ENCODE measurements at regions not wholly inside any gene's neighbourhood (a gene's known extent, or its start where the extent isn't known, plus 50 kb on each side); places are given as distances from the start of the nearest gene placed in this dataset.

GRCh38 chr10:108850138-108850854, 1073.0 kb downstream of the XPNPEP1 start:
- Histone ChIP-seq H3K27ac (ENCODE audit: low read depth, low read length) (no peak overlapping the region), H3K4me1 (ENCODE audit: control insufficient read depth, insufficient read depth, low read length) (no peaks in the 10 kb centered on the region), H3K36me3 (ENCODE audit: control insufficient read depth, insufficient read depth, low read length) (no peaks in the 10 kb centered on the region), H3K27me3 (ENCODE audit: control insufficient read depth, insufficient read depth, low read length) (no peaks in the 10 kb centered on the region), H3K9me3 (ENCODE audit: control insufficient read depth, insufficient read depth, low read length) (no peaks in the 10 kb centered on the region), H3K4me3 (ENCODE audit: low read depth, low read length) (no peak overlapping the region)
- no CpG with 5 or more reads among the region's 1 CpG for WGBS (ENCODE audit: insufficient coverage)
- DNase-seq (ENCODE audit: low read depth in 4 of 6, low spot score in 6 of 6): no peak

DNA sequence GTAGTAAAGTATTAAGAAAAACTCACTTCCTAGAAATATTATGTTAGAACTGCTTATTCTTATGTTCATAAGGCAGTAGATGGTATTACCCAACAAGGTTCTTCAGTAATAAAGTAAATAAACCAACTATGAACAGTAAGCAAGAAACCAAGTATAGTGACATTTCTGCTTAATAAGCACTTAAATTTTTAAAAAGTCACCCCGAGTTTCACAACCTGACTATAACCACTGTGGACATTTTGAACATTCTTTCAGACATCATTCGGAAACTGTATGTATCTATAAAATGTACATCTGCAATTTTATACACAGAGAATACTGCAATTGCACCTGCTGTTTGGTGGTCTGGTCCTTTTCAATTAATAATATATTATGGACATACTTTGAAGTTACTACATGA, 1073.6 kb downstream of the XPNPEP1 start:
- no peak for DNase-seq (ENCODE audit: low read depth in 4 of 6, low spot score in 6 of 6)
- Histone ChIP-seq H3K4me1 (ENCODE audit: control insufficient read depth, insufficient read depth, low read length) (no peaks in the 10 kb centered on the region), H3K4me3 (ENCODE audit: low read depth, low read length) (no peak overlapping the region), H3K27me3 (ENCODE audit: control insufficient read depth, insufficient read depth, low read length) (no peaks in the 10 kb centered on the region), H3K36me3 (ENCODE audit: control insufficient read depth, insufficient read depth, low read length) (no peaks in the 10 kb centered on the region), H3K9me3 (ENCODE audit: control insufficient read depth, insufficient read depth, low read length) (no peaks in the 10 kb centered on the region), H3K27ac (ENCODE audit: low read depth, low read length) (no peak overlapping the region)
- no CpG with 5 or more reads among the region's 2 CpGs for WGBS (ENCODE audit: insufficient coverage)

GRCh38 chr10:108849186-108849585, 1074.1 kb downstream of the XPNPEP1 start:
- Histone ChIP-seq H3K4me3 (ENCODE audit: low read depth, low read length) (no peak overlapping the region), H3K27ac (ENCODE audit: low read depth, low read length) (no peak overlapping the region), H3K4me1 (ENCODE audit: control insufficient read depth, insufficient read depth, low read length) (no peaks in the 10 kb centered on the region), H3K36me3 (ENCODE audit: control insufficient read depth, insufficient read depth, low read length) (no peaks in the 10 kb centered on the region), H3K27me3 (ENCODE audit: control insufficient read depth, insufficient read depth, low read length) (no peaks in the 10 kb centered on the region), H3K9me3 (ENCODE audit: control insufficient read depth, insufficient read depth, low read length) (peaks cover 1% of the 10 kb centered on the region)
- no peak for DNase-seq (ENCODE audit: low read depth in 4 of 6, low spot score in 6 of 6)

DNA sequence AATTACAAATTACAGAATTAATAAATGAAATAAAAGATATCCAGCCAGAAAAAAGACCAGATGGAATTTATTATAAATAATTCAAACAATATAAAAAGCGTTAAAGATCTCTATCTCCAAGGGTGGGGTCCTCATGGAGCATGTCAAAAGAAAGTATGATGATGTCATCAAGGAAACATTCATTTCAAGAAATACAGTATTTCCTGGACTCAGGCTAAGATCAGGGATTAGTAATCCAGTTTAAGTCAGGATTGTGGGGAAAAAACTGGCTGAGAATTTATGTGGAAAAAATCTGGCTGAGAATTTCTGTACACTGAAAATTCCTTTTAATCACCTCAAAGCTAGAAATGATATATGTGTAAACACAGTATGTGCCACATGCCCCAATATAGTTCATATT, 1075.3 kb downstream of the XPNPEP1 start:
- Histone ChIP-seq H3K4me1 (ENCODE audit: control insufficient read depth, insufficient read depth, low read length) (no peaks in the 10 kb centered on the region), H3K9me3 (ENCODE audit: control insufficient read depth, insufficient read depth, low read length) (peaks cover 3% of the 10 kb centered on the region), H3K27me3 (ENCODE audit: control insufficient read depth, insufficient read depth, low read length) (no peaks in the 10 kb centered on the region), H3K36me3 (ENCODE audit: control insufficient read depth, insufficient read depth, low read length) (no peaks in the 10 kb centered on the region), H3K27ac (ENCODE audit: low read depth, low read length) (no peak overlapping the region), H3K4me3 (ENCODE audit: low read depth, low read length) (no peak overlapping the region)
- no peak for DNase-seq (ENCODE audit: low read depth in 4 of 6, low spot score in 6 of 6)
- WGBS (ENCODE audit: insufficient coverage): no CpG with 5 or more reads among the region's 1 CpG

DNA sequence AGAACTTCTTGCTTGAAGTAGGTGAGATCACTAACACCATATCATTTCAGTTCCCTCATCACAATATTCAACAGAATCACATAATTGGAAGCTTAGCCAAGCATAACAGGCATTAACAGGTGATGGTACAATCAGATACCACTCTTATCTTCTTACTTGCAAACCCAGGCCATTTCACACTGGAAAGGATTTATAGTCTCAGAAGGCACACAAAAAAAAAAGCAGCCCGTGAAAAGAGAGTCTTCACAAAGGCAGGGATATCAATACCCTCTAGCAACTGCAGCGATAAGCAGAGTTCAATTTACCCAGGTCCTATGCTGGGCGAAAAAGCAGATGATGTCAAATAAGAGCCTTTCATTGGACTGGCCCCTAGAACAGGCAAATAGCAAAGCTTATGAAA, 1082.4 kb downstream of the XPNPEP1 start:
- Histone ChIP-seq H3K36me3 (ENCODE audit: control insufficient read depth, insufficient read depth, low read length) (no peaks in the 10 kb centered on the region), H3K9me3 (ENCODE audit: control insufficient read depth, insufficient read depth, low read length) (peaks cover 3% of the 10 kb centered on the region), H3K27me3 (ENCODE audit: control insufficient read depth, insufficient read depth, low read length) (no peaks in the 10 kb centered on the region), H3K4me3 (ENCODE audit: low read depth, low read length) (no peak overlapping the region), H3K4me1 (ENCODE audit: control insufficient read depth, insufficient read depth, low read length) (no peaks in the 10 kb centered on the region), H3K27ac (ENCODE audit: low read depth, low read length) (no peak overlapping the region)
- no peak for DNase-seq (ENCODE audit: low read depth in 4 of 6, low spot score in 6 of 6)
- WGBS (ENCODE audit: insufficient coverage): 0% methylated on average over 1 of the region's 3 CpGs

GRCh38 chr10:108836362-108836761, 1086.9 kb downstream of the XPNPEP1 start:
- Histone ChIP-seq H3K27ac (ENCODE audit: low read depth, low read length) (no peak overlapping the region), H3K4me1 (ENCODE audit: control insufficient read depth, insufficient read depth, low read length) (no peaks in the 10 kb centered on the region), H3K9me3 (ENCODE audit: control insufficient read depth, insufficient read depth, low read length) (no peaks in the 10 kb centered on the region), H3K4me3 (ENCODE audit: low read depth, low read length) (no peak overlapping the region), H3K27me3 (ENCODE audit: control insufficient read depth, insufficient read depth, low read length) (no peaks in the 10 kb centered on the region), H3K36me3 (ENCODE audit: control insufficient read depth, insufficient read depth, low read length) (no peaks in the 10 kb centered on the region)
- 40% methylated on average over 1 of the region's 5 CpGs for WGBS (ENCODE audit: insufficient coverage)
- DNase-seq (ENCODE audit: low read depth in 4 of 6, low spot score in 6 of 6): no peak

- Histone ChIP-seq H3K27ac (ENCODE audit: low read depth, low read length) (no peak overlapping the region), H3K27me3 (ENCODE audit: control insufficient read depth, insufficient read depth, low read length) (no peaks in the 10 kb centered on the region), H3K36me3 (ENCODE audit: control insufficient read depth, insufficient read depth, low read length) (no peaks in the 10 kb centered on the region), H3K4me3 (ENCODE audit: low read depth, low read length) (no peak overlapping the region), H3K9me3 (ENCODE audit: control insufficient read depth, insufficient read depth, low read length) (no peaks in the 10 kb centered on the region), H3K4me1 (ENCODE audit: control insufficient read depth, insufficient read depth, low read length) (no peaks in the 10 kb centered on the region)
- DNase-seq (ENCODE audit: low read depth in 4 of 6, low spot score in 6 of 6): no peak
These were observed 1101.3 kb downstream of the XPNPEP1 start for GRCh38 chr10:108822026-108822425.

- H3K36me3 ChIP-seq (ENCODE audit: control insufficient read depth, insufficient read depth, low read length): no peaks in the 10 kb centered on the region
- no peaks in the 10 kb centered on the region for H3K4me1 ChIP-seq (ENCODE audit: control insufficient read depth, insufficient read depth, low read length)
- peak in 1 of 6 donors; percentile 48 for DNase-seq (ENCODE audit: low read depth in 4 of 6, low spot score in 6 of 6)
- H3K27me3 ChIP-seq (ENCODE audit: control insufficient read depth, insufficient read depth, low read length): no peaks in the 10 kb centered on the region
- WGBS (ENCODE audit: insufficient coverage): no CpG with 5 or more reads among the region's 1 CpG
- H3K9me3 ChIP-seq (ENCODE audit: control insufficient read depth, insufficient read depth, low read length): no peaks in the 10 kb centered on the region
- H3K27ac ChIP-seq (ENCODE audit: low read depth, low read length): no peak overlapping the region
- H3K4me3 ChIP-seq (ENCODE audit: low read depth, low read length): no peak overlapping the region
These were observed 1104.0 kb downstream of the XPNPEP1 start for GRCh38 chr10:108819302-108819701.

GRCh38 chr10:108817584-108817983, 1105.7 kb downstream of the XPNPEP1 start:
- DNase-seq (ENCODE audit: low read depth in 4 of 6, low spot score in 6 of 6): peak in 1 of 6 donors; percentile 9
- no peak overlapping the region for H3K27ac ChIP-seq (ENCODE audit: low read depth, low read length)
- H3K4me1 ChIP-seq (ENCODE audit: control insufficient read depth, insufficient read depth, low read length): no peaks in the 10 kb centered on the region
- WGBS (ENCODE audit: insufficient coverage): 96% methylated on average over 2 of the region's 2 CpGs
- no peaks in the 10 kb centered on the region for H3K9me3 ChIP-seq (ENCODE audit: control insufficient read depth, insufficient read depth, low read length)
- no peaks in the 10 kb centered on the region for H3K27me3 ChIP-seq (ENCODE audit: control insufficient read depth, insufficient read depth, low read length)
- no peak overlapping the region for H3K4me3 ChIP-seq (ENCODE audit: low read depth, low read length)
- H3K36me3 ChIP-seq (ENCODE audit: control insufficient read depth, insufficient read depth, low read length): no peaks in the 10 kb centered on the region

- Histone ChIP-seq H3K9me3 (ENCODE audit: control insufficient read depth, insufficient read depth, low read length) (no peaks in the 10 kb centered on the region), H3K27ac (ENCODE audit: low read depth, low read length) (no peak overlapping the region), H3K36me3 (ENCODE audit: control insufficient read depth, insufficient read depth, low read length) (no peaks in the 10 kb centered on the region), H3K4me1 (ENCODE audit: control insufficient read depth, insufficient read depth, low read length) (no peaks in the 10 kb centered on the region), H3K27me3 (ENCODE audit: control insufficient read depth, insufficient read depth, low read length) (no peaks in the 10 kb centered on the region), H3K4me3 (ENCODE audit: low read depth, low read length) (no peak overlapping the region)
- whole genome bisulfite sequencing (ENCODE audit: insufficient coverage): no CpG with 5 or more reads among the region's 3 CpGs
- peak in 1 of 6 donors; percentile 30 for DNase-seq (ENCODE audit: low read depth in 4 of 6, low spot score in 6 of 6)
These were observed 1106.2 kb downstream of the XPNPEP1 start for GRCh38 chr10:108817135-108817534.
